ENCODE measurements at regions not wholly inside any gene's neighbourhood (a gene's known extent, or its start where the extent isn't known, plus 50 kb on each side); places are given as distances from the start of the nearest gene placed in this dataset.
"Not testable (repeated sequence)": the region's sequence is repeated elsewhere in the genome, so short reads cannot be mapped to it uniquely, and the experiment has no call there.

DNA sequence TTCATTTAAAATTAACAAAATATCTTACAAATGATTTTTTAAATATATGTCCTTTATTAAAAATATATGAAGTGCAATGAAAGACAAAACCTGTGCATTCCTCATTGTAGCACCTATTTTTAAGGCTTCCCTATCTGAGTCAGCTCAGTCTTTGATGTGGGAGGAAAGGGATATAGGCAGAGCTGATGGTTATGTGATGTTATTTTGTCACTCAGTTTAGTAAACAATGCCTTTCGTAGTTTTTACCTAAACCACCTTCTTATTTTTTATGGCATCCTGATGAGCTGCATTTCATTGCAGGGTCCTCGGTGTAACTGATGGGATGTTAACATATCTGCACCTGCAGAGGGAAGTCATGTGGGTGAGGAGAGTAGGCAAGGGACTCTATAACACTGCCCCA lies 58.9 kb upstream of the FRMD6 start:
- DNase-seq, result no peak

DNA sequence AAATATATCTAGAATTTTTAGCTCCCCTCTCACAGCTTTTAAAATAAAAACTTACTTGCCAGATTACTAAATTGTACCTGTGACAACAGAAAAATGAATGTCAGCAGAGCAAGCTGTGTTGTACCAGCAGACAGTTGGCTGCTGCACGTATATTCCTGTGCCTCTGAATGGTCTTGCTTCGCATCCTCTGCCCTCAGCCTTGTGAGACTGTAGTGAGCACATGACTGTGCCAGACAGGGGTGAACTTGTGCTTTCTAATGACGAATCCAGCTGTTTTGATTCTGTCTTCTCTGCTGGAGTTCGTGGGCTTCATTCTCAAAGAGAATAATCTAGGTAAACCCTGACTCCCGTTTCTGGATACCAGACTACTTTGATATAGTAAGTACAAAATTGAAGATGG lies 58.3 kb upstream of the FRMD6 start:
- DNase-seq, result no peak

DNA sequence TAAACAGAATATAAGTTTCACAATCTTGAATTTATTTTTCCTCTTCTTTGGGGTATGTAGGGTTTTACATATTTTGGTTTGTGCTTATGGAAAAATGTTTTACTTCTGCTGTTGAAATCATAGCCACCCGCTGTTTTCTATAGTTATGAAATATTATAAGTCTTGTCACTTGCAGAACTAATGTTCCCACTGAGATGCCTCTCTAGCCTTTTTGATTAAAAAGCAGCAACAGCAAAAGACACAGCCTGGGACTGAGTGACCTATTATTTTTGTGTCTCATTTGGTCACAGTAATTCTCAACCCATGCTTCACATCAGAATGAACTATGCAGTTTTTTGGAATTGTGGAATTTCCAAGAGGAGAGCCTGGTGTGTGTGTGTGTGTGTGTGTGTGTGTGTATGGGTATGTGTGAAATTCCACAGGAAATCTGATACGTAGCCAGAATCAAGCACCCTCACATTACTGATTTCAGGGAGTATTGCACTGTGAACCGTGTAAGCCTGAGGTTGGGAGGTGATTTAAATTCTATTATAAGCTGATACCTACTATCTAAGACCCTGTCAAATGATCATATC lies 55.7 kb upstream of the FRMD6 start:
- DNase-seq, result no peak

DNA sequence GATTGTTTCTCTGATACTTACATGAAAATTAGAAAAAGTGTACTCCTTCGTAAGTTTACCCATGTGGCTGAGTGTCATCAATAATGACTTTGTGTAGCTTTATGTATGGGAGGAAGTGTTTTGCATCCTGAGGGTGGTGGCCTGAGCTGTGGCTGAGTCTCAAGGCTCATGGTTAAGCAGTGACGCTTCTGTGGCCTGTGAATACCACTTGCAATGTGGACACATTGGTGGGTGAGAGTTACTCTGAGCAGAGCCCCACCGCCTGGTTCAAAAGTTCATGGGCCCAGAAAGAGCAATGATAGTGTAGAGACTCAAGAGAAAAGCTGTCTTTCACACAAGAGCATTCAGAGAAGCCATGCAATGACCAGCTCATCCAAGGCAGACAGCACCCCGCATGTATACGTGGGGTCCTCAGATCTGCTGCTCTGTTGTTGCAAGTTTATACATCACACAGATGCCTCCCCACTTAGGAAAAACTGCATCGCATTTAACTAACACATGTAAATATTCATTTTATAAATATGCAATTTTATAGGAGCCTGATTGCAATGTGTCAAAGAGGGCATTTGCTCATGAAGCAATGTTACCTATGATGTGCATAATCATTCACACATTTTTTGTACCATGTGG lies 55.1 kb upstream of the FRMD6 start:
- DNase-seq, result no peak

DNA sequence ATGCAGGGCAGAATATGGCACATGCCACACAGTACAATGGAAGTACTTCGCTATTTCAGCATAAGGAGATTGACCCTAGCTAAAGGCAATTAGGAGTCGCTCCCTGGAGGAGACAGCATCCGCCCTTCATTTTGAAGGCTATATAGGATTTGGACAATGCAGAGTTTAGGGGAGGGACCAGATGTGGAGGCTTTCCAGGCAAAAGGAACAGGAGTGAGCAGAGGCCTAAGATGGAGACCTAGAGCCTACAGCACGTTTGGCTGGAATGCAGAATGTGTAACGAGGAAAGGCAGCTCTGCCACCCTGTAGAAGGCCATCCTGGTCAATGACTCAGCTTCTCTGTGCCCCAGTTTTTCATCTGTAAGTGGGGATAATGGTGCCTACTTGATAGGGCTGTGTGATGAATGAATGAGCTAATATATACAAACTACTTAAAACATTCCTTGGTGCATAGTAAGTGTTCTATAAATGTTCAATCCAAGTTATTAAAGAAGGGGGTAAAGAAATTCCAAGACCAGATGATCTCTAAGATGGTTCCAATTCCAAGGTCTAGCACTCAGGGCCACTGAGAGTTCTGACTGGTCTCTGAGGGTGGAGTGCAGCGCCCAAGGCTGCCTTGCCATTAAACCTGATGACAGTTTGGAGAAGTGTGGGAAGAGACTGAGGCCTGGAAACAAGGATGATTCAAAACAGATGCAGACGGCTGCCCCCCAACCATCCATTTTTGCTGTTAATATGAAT lies 54.3 kb upstream of the FRMD6 start:
- DNase-seq, result no peak

DNA sequence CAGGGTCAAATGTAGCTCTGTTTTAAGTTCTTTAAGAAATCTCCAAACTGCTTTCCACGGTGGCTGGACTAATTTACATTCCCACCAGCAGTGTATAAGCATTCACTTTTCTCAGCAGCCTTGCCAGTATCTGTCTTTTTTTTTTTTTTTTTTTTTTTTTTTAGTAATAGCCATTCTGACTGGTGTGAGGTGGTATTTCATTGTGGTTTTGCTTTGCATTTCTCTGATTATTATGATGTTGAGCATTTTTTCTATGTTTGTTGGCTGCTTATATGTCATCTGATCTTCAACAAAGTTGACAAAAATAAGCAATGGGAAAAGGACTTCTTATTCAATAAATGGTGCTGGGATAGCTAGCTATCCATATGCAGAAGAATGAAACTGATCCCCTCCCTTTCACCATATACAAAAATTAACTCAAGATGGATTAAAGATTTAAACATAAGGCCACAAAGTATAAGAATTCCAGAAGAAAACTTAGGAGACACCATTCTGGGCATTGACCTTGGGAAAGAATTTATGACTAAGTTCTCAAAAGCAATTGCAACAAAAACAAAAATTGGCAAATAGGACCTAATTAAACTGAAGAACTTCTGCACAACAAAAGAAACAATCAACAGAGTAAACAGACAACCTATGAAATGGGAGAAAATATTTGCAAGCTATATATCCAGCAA lies 52.6 kb upstream of the FRMD6 start:
- not testable (repeated sequence) for DNase-seq

DNA sequence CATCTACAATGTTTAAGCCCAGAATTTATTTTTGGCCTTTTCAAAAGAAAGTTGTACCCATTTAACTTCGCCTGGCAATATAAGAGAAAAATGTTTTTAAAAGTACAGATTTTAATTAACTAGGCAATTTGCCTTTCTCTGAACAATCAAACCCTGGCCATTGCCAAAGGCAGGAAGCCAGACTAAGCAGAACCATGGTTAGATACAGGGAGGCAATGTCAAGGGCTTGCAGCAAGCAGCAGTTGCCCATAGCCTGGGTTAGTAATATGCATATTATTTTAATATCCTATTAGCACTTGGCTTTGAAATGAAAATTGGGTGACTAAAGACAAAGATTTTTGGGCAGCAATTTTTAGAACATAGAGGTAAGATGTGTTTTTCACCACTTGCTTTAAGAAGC lies 51.1 kb upstream of the FRMD6 start:
- peak in 1 of 2 experiments; percentile 8 for DNase-seq

All from NCI-H446 (cell line).